ENCODE measurements at regions not wholly inside any gene's neighbourhood (a gene's known extent, or its start where the extent isn't known, plus 50 kb on each side); places are given as distances from the start of the nearest gene placed in this dataset.

DNA sequence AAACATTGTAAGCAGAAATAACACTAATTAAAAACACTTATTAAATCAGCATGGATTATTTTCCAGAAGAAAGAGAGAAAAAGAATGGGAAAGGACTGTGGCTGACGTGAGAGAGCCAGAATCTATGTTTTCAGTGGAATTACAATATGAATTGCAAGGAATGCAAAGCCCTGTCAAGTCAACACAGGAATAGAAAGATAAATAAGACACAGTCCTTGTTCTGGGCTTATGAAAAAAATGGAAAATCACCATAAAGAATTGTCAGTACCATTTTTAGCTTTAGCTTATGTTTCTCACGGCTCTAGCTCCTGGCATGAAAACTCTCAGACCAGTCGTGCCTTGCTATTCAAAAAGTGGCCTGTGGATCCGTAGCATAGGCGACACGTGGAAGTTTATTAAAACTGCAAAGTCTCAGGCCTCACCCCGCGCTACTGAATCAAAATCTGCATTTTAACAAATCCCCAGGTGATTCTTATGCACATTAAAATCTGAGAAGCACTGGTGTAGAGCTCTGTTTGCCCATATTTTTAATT, 549.1 kb downstream of the RPS29 start:
- TF ChIP-seq, protein P1, sequence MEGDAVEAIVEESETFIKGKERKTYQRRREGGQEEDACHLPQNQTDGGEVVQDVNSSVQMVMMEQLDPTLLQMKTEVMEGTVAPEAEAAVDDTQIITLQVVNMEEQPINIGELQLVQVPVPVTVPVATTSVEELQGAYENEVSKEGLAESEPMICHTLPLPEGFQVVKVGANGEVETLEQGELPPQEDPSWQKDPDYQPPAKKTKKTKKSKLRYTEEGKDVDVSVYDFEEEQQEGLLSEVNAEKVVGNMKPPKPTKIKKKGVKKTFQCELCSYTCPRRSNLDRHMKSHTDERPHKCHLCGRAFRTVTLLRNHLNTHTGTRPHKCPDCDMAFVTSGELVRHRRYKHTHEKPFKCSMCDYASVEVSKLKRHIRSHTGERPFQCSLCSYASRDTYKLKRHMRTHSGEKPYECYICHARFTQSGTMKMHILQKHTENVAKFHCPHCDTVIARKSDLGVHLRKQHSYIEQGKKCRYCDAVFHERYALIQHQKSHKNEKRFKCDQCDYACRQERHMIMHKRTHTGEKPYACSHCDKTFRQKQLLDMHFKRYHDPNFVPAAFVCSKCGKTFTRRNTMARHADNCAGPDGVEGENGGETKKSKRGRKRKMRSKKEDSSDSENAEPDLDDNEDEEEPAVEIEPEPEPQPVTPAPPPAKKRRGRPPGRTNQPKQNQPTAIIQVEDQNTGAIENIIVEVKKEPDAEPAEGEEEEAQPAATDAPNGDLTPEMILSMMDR (conservative IDR thresholded peaks at IDR 0.05 in 1 of 2, IDR thresholded peaks at IDR 0.05 in 1 of 2; ENCODE audit: extremely low read depth in 1 of 2, insufficient read depth in 1 of 2, low read depth in 1 of 2, low read length in 2 of 2), result no peak
- no peak for TF ChIP-seq EZH2 (IDR thresholded peaks at IDR 0.05; ENCODE audit: borderline replicate concordance, low read length)

Data from mammary epithelial cell (primary cell).